GM21515 (cell line): ENCODE measurements at regions not wholly inside any gene's neighbourhood (a gene's known extent, or its start where the extent isn't known, plus 50 kb on each side); places are given as distances from the start of the nearest gene placed in this dataset.
A peak's percentile ranks its signal among the peaks of the same experiment; 100 is the strongest.

Source experiments
- ATAC-seq: cut with Tn5 transposase; IDR thresholded peaks from one replicate; pipeline ENCODE4 v1.9.1; 2021; ENCODE audit not compliant: unreplicated experiment

DNA sequence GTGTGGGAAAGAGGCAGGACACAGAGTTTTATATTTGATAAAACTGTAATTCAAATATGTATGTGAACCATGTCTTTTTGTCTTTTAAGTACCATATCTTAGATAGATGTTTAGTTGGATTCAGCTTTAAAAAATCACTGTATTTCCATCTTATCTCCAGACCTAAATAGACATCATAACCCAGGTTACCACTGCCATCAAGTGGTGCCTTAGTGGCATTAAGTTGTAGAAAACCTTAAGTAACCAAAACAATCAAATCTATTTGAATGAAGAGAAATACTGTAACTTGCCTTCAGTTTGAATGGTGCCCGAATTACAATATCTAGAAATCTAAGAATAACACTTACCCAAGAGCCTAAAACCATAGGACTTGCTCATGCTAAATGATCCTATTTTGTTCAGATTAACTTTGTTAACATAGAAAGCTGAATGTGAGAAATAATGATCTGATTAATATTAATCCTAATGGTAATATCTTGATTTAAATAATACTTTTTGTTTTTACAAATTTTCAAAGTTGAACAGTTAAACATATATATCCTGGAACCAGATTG is 92.5 kb upstream of the MAP2 start:
- ATAC-seq, result no peak

DNA sequence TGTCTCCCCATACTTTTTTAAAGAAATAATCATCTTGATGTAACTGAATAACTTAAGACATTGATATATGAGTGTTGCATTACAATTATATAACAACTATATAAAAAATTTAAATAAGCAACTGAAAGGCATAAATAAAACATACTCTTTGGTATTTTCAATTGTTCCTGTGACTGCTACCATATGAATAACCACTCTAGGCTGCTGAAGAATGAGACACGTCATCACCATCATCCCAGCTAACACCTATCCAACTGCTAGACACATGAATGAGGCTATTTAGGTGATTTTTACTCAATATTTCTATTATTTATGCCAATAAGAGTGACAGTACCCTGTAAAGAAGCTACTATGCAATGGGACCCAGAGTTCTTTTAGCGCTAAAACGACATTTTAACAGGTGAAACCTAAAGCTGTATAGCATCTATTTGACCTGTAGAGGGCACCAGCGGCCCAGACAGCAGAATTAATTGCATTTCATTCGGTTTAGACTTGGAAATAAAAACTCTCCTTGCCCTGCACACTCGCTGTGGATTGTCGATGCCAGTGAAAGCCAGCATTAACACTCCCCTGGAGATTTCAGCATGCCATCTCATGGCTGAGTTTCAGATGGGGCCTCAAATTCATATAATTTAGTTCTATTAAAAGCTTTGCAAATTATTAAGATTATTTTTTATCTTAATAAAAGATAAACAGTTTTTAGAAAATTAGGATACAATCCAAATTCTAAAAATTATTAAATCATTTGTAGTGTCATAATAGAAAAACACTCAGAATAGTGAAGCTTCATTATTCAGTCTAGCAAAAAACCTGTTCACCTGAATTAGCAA is 89.4 kb upstream of the MAP2 start:
- peak; percentile 71 for ATAC-seq

DNA sequence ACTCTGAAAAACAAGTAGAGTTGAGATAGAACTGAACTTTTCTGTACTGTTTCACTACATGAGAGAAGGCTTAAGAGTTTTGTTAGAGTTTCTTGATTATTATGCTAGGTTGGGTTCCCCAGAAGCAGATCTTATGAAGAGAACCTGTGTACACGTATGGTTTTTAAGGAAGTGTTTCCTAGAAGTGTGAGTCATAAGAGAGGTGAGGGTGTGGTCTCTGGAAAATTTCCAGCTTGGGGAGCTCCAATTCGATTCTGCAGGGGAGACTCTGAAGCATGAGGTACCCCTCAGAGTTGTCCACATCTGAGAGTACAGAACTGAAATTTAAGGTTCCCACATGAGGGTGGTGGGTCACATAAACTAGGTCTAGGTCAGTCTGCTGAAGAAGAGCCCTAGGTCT is 83.3 kb upstream of the MAP2 start:
- no peak for ATAC-seq

DNA sequence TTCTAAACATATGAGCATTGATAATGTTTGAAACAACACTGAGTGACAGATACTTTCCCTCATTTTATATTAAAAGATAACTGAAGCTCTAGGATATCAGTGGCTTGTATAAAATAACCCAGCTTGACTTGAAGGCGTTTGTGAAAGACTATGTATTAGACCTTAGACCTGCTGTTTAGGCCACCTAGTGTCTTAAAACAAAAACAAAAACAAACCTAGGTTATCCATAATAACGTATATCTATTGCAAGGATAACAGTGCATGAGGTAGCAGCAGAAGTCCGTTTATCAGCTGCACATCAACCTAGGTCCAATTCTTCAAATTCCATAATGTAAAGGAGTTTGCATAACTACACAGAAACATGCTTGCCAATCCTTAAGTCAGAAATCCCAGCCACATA is 79.5 kb upstream of the MAP2 start:
- no peak for ATAC-seq

DNA sequence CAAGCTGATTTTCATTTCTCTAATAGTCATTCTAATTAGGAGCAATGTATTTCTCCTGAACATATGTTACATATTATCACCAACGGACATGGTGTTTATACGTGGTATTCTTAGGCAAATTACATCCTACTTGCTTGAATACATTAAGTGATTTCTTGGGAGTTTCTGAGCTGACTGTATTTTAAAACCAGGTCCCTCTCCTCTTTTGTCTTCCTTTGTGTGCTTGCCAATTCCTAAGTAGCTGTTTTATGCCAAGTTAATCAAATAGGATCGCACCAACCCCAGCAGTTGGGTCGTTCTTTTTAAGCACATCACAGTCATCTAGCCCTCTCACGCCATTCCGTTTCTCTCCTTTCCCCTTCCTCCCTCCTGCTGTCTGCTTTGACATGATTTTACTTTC is 75.4 kb upstream of the MAP2 start:
- ATAC-seq, result no peak

DNA sequence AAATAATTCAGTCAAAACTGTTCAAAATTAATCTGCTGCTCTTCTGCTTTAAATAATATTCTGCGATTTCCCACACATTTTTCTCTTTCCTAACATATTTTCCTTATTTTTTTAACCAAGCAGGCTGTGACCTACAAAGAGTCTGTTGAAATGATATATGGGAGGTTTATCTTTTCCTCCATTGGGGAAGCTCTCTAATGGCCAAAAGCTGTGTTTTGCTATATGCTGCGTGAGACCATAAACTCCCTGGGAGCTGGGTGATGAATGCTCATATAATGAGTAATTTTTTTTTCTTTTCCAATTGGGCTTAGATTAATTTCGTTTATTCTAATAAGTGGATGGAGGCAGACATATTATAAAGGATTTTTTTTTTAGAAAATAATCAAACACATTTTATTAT is 72.2 kb upstream of the MAP2 start:
- ATAC-seq, result no peak

DNA sequence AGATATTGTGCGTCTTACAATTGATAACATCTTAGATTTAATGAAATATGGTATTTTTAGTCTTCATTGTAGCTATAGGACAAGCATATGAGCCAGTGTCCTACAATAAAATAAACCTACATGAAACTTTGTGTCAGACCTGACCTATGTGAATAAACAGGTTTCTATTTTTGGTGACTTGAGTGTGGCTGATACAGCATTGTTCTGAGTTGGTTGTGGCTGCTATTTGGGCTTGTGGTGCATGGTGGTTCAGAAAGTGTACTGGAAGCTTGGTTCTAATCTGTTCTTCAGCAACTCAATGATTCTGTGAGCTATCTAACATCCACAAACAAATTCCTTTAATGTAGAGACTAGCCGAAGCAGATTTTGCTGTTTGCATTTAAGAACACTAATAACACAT is 64.9 kb upstream of the MAP2 start:
- no peak for ATAC-seq

DNA sequence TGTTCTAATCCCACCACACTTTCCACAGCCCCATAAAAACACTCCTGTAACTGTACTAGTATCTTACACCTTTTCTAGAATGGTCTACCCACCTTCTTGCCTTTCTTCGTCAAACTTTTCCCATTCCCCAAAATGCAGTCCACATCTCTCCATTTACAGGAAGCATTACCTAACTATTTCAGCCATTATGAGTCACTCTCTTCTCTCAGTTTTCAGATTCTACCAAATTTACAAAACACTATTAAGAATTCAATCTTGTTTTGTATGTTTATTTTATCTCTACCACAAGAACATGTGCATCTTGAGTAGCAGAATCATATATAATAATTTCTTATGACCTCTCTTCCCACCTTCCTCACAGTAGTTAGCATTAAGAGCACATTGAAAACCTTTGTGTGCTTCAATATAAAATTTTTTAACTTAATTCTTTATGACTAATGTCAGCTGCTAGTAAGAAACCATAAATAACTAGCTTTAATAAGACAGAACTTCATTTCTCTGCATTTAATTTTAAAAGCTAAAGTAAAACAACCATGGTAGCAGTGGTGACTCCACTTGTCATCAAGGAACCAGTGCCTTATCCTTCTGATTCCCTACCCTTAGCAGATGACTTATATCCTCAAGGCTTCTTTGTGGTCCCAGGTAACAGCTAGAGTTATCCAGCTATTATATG is 56.6 kb upstream of the MAP2 start:
- ATAC-seq, result no peak

DNA sequence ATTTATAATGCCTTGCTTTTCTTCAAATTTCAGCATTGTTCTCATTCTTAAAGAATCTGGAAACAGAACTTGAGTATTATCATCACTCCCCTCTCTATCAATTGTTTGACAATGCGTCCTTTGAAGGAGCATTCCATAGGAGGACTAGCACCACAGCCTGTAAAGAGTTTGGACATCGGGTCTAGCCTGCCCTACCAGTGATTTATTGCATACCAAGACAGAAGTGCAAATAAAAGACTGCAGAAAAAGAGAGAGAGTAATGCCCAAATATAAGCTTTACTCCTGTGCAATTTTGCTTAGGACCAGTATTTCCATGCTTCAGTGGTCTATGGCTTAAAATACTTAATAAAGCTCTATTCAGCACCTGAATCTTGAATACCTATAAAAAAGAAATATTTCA is 55.4 kb upstream of the MAP2 start:
- no peak for ATAC-seq

DNA sequence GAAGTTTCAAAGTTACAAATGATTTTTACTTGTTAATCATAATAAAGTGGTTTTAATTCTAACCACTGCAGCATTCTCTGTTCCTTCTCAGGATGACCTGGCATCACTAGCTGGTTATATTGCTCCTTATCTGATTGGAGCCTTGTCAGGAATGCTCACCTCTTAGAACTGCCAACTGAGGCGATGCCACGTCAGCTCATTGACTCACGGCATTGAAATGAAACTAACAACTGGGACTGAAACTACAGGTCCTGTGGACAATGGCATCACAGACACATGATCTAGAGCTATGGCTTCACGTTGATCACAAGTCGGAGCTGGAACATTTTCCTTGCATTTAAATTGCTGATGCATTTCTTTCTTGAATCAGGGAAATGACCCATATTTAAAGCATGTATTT is 54.9 kb upstream of the MAP2 start:
- peak; percentile 70 for ATAC-seq

DNA sequence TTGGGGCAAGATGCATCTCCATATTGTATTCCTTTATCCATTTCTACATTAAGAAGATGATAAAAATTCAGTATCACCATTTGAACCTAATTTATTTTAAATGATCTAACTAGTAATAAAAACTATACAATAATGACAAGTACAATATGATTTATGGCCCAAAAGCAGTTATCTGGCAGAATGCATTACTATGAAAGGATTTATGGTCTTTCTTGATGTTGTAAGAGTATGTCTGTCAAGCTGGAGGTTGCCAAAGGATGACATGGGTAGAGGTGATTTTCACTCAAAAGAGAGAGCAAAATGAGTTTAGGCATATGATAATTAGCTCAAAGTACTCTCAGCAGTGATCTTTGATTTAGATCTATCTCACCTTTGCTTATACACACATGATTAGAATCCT is 54.2 kb upstream of the MAP2 start:
- no peak for ATAC-seq

DNA sequence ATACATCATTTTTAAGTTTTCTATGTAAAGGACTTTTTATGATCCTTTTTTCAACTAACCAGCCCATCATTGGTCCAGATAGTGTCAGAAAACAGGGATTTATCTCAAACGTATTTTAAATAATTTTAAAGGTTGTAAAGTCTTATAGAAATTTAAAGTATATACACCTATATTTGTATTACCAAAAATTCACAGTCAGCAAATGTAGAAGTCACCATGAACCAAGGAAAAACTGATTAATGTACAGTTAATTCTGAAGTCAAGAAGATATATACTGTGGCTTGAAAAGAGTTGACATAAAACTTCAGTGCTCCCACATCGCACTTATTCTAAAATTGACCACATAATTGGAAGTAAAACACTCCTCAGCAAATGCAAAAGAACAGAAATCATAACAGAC is 52.4 kb upstream of the MAP2 start:
- ATAC-seq, result no peak
